Peyer's patch (tissue), 4 donors: ENCODE measurements at regions not wholly inside any gene's neighbourhood (a gene's known extent, or its start where the extent isn't known, plus 50 kb on each side); places are given as distances from the start of the nearest gene placed in this dataset.
"Not testable (repeated sequence)": the region's sequence is repeated elsewhere in the genome, so short reads cannot be mapped to it uniquely, and the experiment has no call there.

Experiments used
- DNase-seq, 3 donors: peaks; one replicate each; pipeline ENCODE4 v3.0.0-alpha.2; 2017 to 2019
- H3K27ac ChIP-seq, 4 donors: fragments of 200-600 bp; sonication (generic); one replicate each; pipeline ENCODE4 v1.5.1; 2016 to 2019
- H3K27me3 ChIP-seq, 2 donors: fragments of 200-600 bp; sonication (generic); one replicate each; pipeline ENCODE4 v1.5.1; 2019
- H3K36me3 ChIP-seq, 3 donors: fragments of 200-600 bp; sonication (generic); one replicate each; pipeline ENCODE4 v1.5.1; 2016 to 2019
- H3K4me1 ChIP-seq, 4 donors: fragments of 200-600 bp; sonication (generic); one replicate each; pipeline ENCODE4 v1.5.1; 2016 to 2019
- H3K4me3 ChIP-seq, 4 donors: fragments of 200-600 bp; sonication (generic); 1 replicate in 3 of 4; 2 replicates in 1 of 4; pipeline ENCODE4 v1.5.1; 2016 to 2019; ENCODE audit warnings: mild to moderate bottlenecking in 1 of 4
- H3K9me3 ChIP-seq, 4 donors: fragments of 200-600 bp; sonication (generic); one replicate each; pipeline ENCODE4 v1.5.1; 2016 to 2019; ENCODE audit warnings: mild to moderate bottlenecking in 1 of 4
- CTCF ChIP-seq, 6 experiments: fragments of 450-650 bp in 4 of 6; fragments of 200-600 bp in 2 of 6; sonication (generic) in 1 of 6; IDR thresholded peaks; one replicate each; pipeline ENCODE4 v1.5.1; 2017 to 2019; ENCODE audit warnings: antibody characterized with exemption in 6 of 6, mild to moderate bottlenecking in 3 of 6, moderate library complexity in 1 of 6
- POLR2A ChIP-seq, 2 donors: fragments of 450-650 bp; IDR thresholded peaks; one replicate each; pipeline ENCODE4 v1.5.1; 2017; ENCODE audit warnings: antibody characterized with exemption in 2 of 2, mild to moderate bottlenecking in 2 of 2, moderate library complexity in 2 of 2

- no peak overlapping the region for H3K4me3 ChIP-seq
- no peak for TF ChIP-seq CTCF (IDR thresholded peaks at IDR 0.05)
- no peak for TF ChIP-seq POLR2A (IDR thresholded peaks at IDR 0.05)
- H3K36me3 ChIP-seq: no peaks in the 10 kb centered on the region
- no peaks in the 10 kb centered on the region for H3K27me3 ChIP-seq
- no peaks in the 10 kb centered on the region for H3K4me1 ChIP-seq
- no peak for DNase-seq
- no peaks in the 10 kb centered on the region for H3K9me3 ChIP-seq
- H3K27ac ChIP-seq: no peak overlapping the region
These were observed 614.6 kb upstream of the SMIM31 start for GRCh38 chr4:164139291-164139690.

- not testable (repeated sequence) for H3K36me3 ChIP-seq, H3K4me1 ChIP-seq, H3K27me3 ChIP-seq, H3K4me3 ChIP-seq, H3K9me3 ChIP-seq, DNase-seq, H3K27ac ChIP-seq
These were observed 612.1 kb upstream of the SMIM31 start for GRCh38 chr4:164141755-164142375.

- no peak for TF ChIP-seq CTCF (IDR thresholded peaks at IDR 0.05)
- no peak for TF ChIP-seq POLR2A (IDR thresholded peaks at IDR 0.05)
- H3K27ac ChIP-seq: no peak overlapping the region
- DNase-seq: no peak
- H3K36me3 ChIP-seq: no peaks in the 10 kb centered on the region
- H3K9me3 ChIP-seq: no peaks in the 10 kb centered on the region
- H3K27me3 ChIP-seq: no peaks in the 10 kb centered on the region
- no peaks in the 10 kb centered on the region for H3K4me1 ChIP-seq
- H3K4me3 ChIP-seq: no peak overlapping the region
These were observed 599.5 kb upstream of the SMIM31 start for GRCh38 chr4:164154416-164154815.

- H3K4me3 ChIP-seq: no peak overlapping the region
These were observed 584.3 kb upstream of the SMIM31 start for GRCh38 chr4:164169591-164169990.

GRCh38 chr4:164177153-164177552, 576.8 kb upstream of the SMIM31 start:
- Histone ChIP-seq H3K4me1 (no peaks in the 10 kb centered on the region), H3K27me3 (no peaks in the 10 kb centered on the region), H3K9me3 (no peaks in the 10 kb centered on the region), H3K36me3 (no peaks in the 10 kb centered on the region), H3K27ac (no peak overlapping the region), H3K4me3 (no peak overlapping the region)
- no peak for DNase-seq
- TF ChIP-seq CTCF (IDR thresholded peaks at IDR 0.05): no peak
- no peak for TF ChIP-seq POLR2A (IDR thresholded peaks at IDR 0.05)

More at GRCh38 chr4:164169591-164169990, 584.3 kb upstream of the SMIM31 start:
- DNase-seq: no peak
- Histone ChIP-seq H3K4me1 (no peaks in the 10 kb centered on the region), H3K27ac (no peak overlapping the region), H3K9me3 (no peaks in the 10 kb centered on the region), H3K27me3 (no peaks in the 10 kb centered on the region), H3K36me3 (no peaks in the 10 kb centered on the region)
- no peak for TF ChIP-seq POLR2A (IDR thresholded peaks at IDR 0.05)
- no peak for TF ChIP-seq CTCF (IDR thresholded peaks at IDR 0.05)

GRCh38 chr4:164177753-164178152, 576.2 kb upstream of the SMIM31 start:
- TF ChIP-seq CTCF (IDR thresholded peaks at IDR 0.05): no peak
- TF ChIP-seq POLR2A (IDR thresholded peaks at IDR 0.05): no peak
- Histone ChIP-seq H3K4me3 (no peak overlapping the region), H3K9me3 (no peaks in the 10 kb centered on the region), H3K27me3 (no peaks in the 10 kb centered on the region), H3K27ac (no peak overlapping the region), H3K4me1 (no peaks in the 10 kb centered on the region), H3K36me3 (no peaks in the 10 kb centered on the region)
- no peak for DNase-seq
